Thyroid gland (tissue), 4 donors: ENCODE measurements at regions not wholly inside any gene's neighbourhood (a gene's known extent, or its start where the extent isn't known, plus 50 kb on each side); places are given as distances from the start of the nearest gene placed in this dataset.

Source experiments
- POLR2A ChIP-seq, 2 donors: fragments of 450-650 bp; IDR thresholded peaks; one replicate each; pipeline ENCODE4 v1.6.1; 2017; ENCODE audit warnings: antibody characterized with exemption in 2 of 2, mild to moderate bottlenecking in 2 of 2, moderate library complexity in 1 of 2
- TF ChIP-seq, protein P1 (sequence below), 6 experiments: fragments of 200-600 bp in 3 of 6; fragments of 450-650 bp in 3 of 6; sonication (generic) in 3 of 6; IDR thresholded peaks; one replicate each; pipeline ENCODE4 v1.5.1; 2016 to 2019; ENCODE audit warnings: antibody characterized with exemption in 6 of 6, mild to moderate bottlenecking in 2 of 6, inconsistent platforms in 1 of 6, moderate library complexity in 1 of 6

DNA sequence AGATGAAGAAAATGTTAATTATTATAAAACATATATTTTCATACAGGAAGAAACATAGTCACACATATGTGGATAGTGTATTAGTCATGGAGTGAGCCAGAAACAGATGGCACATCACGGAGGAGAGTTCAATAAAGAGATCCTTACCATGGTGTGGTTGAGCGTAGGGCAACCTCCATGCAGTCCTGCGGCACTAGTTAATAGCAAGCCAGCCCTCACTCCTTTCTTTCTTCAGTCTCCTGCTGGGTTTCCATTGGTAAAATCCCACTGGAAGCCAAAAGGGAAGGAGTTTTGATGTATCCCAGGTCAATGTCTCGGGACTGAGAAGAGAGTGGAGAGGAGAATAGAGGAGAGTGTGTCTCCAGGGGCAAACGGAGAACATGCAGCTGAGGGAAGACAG is 328.1 kb downstream of the NR4A2 start:
- TF ChIP-seq, protein P1, sequence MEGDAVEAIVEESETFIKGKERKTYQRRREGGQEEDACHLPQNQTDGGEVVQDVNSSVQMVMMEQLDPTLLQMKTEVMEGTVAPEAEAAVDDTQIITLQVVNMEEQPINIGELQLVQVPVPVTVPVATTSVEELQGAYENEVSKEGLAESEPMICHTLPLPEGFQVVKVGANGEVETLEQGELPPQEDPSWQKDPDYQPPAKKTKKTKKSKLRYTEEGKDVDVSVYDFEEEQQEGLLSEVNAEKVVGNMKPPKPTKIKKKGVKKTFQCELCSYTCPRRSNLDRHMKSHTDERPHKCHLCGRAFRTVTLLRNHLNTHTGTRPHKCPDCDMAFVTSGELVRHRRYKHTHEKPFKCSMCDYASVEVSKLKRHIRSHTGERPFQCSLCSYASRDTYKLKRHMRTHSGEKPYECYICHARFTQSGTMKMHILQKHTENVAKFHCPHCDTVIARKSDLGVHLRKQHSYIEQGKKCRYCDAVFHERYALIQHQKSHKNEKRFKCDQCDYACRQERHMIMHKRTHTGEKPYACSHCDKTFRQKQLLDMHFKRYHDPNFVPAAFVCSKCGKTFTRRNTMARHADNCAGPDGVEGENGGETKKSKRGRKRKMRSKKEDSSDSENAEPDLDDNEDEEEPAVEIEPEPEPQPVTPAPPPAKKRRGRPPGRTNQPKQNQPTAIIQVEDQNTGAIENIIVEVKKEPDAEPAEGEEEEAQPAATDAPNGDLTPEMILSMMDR (IDR thresholded peaks at IDR 0.05): no peak
- no peak for TF ChIP-seq POLR2A (IDR thresholded peaks at IDR 0.05)
